Astrocyte of the spinal cord (primary cell): ENCODE measurements at regions not wholly inside any gene's neighbourhood (a gene's known extent, or its start where the extent isn't known, plus 50 kb on each side); places are given as distances from the start of the nearest gene placed in this dataset.
A peak's percentile ranks its signal among the peaks of the same experiment; 100 is the strongest.

Experiments used
- DNase-seq: peaks from one replicate; pipeline ENCODE4 v3.0.0; 2011; ENCODE audit warnings: low read depth, low spot score
- H3K4me3 ChIP-seq: 2 replicates; pipeline ENCODE4 v1.5.1; 2011; ENCODE audit warnings: low read depth, mild to moderate bottlenecking, low read length, moderate library complexity
- CTCF ChIP-seq: IDR thresholded peaks from 2 replicates; pipeline ENCODE4 v1.5.1; 2012; ENCODE audit warnings: low read depth, mild to moderate bottlenecking, low read length, inconsistent platforms
- in situ Hi-C: cut with HindIII; loops from 2 replicates; pipeline ENCODE4 v1.10.0; 2017; ENCODE audit warnings: low sequenced_read_pairs

GRCh38 chr2:163302141-163302540 is 433.7 kb downstream of the FIGN start:
- H3K4me3 ChIP-seq = no peak overlapping the region
- no peak for DNase-seq
- in situ Hi-C loops = no loop called here
- no peak for TF ChIP-seq CTCF

- in situ Hi-C loops = no loop called here
- no peak for TF ChIP-seq CTCF
- no peak overlapping the region for H3K4me3 ChIP-seq
- DNase-seq = no peak
Observed at GRCh38 chr2:163291790-163292189, 444.0 kb downstream of the FIGN start.

- DNase-seq = no peak
- TF ChIP-seq CTCF = no peak
- in situ Hi-C loops = no loop called here
- no peak overlapping the region for H3K4me3 ChIP-seq
Observed at GRCh38 chr2:163281717-163282116, 443.1 kb upstream of the KCNH7 start.

GRCh38 chr2:163269374-163270021 is 430.9 kb upstream of the KCNH7 start:
- in situ Hi-C loops = no loop called here
- no peak for TF ChIP-seq CTCF
- H3K4me3 ChIP-seq = no peak overlapping the region
- no peak for DNase-seq

GRCh38 chr2:163266772-163267171 is 428.2 kb upstream of the KCNH7 start:
- peak; percentile 94 for DNase-seq
- H3K4me3 ChIP-seq = no peak overlapping the region
- in situ Hi-C loops = no loop called here
- TF ChIP-seq CTCF = peak; percentile 3

GRCh38 chr2:163265562-163265961 is 427.0 kb upstream of the KCNH7 start:
- no peak overlapping the region for H3K4me3 ChIP-seq
- no peak for TF ChIP-seq CTCF
- in situ Hi-C loops = no loop called here
- DNase-seq = no peak

- in situ Hi-C loops = no loop called here
- TF ChIP-seq CTCF = no peak
- peak; percentile 32 for DNase-seq
- H3K4me3 ChIP-seq = no peak overlapping the region
Observed at GRCh38 chr2:163264341-163264740, 425.8 kb upstream of the KCNH7 start.
